GM13977 (cell line): ENCODE measurements at regions not wholly inside any gene's neighbourhood (a gene's known extent, or its start where the extent isn't known, plus 50 kb on each side); places are given as distances from the start of the nearest gene placed in this dataset.
"Not testable (repeated sequence)": the region's sequence is repeated elsewhere in the genome, so short reads cannot be mapped to it uniquely, and the experiment has no call there.

Source experiments
- DNase-seq: peaks from one replicate; pipeline ENCODE4 v3.0.0; 2012; ENCODE audit warnings: low spot score
- in situ Hi-C: fragments of 300-500 bp; cut with MboI; formaldehyde crosslinking; loops from one replicate; pipeline ENCODE4 v1.12.0; 2022; ENCODE audit warnings: low sequenced_read_pairs, low pct_unique_long_range_greater_than_20kb, mixed read lengths, inconsistent platforms; ENCODE audit not compliant: unreplicated experiment
- TF ChIP-seq, protein P1 (sequence below): IDR thresholded peaks from 2 replicates; pipeline ENCODE4 v1.5.1; 2012; ENCODE audit warnings: mild to moderate bottlenecking, control low read depth; ENCODE audit not compliant: insufficient read depth; ENCODE audit errors: extremely low read depth, missing control alignments

- in situ Hi-C loops: no loop called here
- TF ChIP-seq, protein P1, sequence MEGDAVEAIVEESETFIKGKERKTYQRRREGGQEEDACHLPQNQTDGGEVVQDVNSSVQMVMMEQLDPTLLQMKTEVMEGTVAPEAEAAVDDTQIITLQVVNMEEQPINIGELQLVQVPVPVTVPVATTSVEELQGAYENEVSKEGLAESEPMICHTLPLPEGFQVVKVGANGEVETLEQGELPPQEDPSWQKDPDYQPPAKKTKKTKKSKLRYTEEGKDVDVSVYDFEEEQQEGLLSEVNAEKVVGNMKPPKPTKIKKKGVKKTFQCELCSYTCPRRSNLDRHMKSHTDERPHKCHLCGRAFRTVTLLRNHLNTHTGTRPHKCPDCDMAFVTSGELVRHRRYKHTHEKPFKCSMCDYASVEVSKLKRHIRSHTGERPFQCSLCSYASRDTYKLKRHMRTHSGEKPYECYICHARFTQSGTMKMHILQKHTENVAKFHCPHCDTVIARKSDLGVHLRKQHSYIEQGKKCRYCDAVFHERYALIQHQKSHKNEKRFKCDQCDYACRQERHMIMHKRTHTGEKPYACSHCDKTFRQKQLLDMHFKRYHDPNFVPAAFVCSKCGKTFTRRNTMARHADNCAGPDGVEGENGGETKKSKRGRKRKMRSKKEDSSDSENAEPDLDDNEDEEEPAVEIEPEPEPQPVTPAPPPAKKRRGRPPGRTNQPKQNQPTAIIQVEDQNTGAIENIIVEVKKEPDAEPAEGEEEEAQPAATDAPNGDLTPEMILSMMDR: no peak
- DNase-seq: no peak
Observed at GRCh38 chr14:30389134-30389876, 169.7 kb upstream of the G2E3 start.

GRCh38 chr14:30389877-30390385, 169.0 kb upstream of the G2E3 start:
- no peak for DNase-seq
- TF ChIP-seq, protein P1: no peak
- in situ Hi-C loops: no loop called here

DNA sequence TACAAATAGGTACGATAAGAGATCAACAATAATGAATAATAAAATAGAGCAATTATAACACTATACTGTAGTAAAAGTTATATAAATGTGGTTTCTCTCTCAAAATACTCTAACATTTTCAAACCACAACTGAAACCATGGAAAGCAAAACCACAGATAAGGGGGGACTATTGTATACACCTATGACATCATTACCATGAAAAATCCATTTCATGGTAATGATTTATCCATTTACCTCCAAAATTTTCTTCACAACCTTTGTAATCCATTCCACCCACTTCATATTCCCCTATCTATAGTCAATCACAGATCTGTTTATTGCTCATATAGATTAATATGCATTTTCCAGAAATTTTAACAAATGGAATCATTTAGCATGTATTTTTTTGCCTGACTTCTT, 163.9 kb upstream of the G2E3 start:
- in situ Hi-C loops: no loop called here
- TF ChIP-seq, protein P1: no peak
- no peak for DNase-seq

DNA sequence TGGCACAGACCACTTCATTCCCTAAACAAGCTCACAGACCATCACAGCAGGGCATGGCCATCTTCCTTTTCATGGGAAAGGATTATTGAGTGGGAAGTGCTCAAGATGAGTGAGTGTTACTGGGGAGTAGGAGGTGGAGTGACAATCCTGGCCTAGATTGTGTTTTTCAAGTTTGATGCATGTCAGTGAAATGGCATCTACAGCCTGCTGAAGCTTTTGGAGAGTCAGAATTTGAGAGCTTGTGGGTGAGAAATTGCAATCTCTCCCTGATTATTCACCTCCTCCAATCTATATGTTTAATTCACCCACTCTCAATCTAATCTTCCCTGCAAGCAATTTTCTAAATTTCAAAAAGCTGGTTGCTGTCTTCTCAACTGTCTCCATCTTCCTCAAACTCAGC, 156.1 kb upstream of the G2E3 start:
- TF ChIP-seq, protein P1: no peak
- in situ Hi-C loops: no loop called here
- DNase-seq: no peak

GRCh38 chr14:30403791-30404190, 155.2 kb upstream of the G2E3 start:
- in situ Hi-C loops: no loop called here
- TF ChIP-seq, protein P1: no peak
- DNase-seq: no peak

GRCh38 chr14:30409508-30410015, 149.4 kb upstream of the G2E3 start:
- in situ Hi-C loops, DNase-seq: not testable (repeated sequence)

DNA sequence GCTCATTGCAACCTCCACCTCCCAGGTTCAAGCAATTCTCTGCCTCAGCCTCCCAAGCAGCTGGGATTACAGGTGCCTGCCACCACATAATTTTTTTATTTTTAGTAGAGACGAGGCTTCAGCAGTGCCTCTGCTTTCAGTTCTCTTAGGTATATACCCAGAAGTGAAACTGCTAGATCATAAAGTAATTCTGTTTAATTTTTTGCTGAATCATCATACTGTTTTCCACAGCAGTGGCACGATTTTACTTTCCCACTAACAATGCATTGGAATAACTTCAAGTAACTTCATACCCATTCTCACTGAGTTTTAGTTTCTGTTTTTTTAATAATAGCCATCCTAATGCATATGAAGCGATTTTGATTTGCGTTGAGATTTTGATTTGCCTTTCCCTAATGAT, 148.0 kb upstream of the G2E3 start:
- in situ Hi-C loops: no loop called here
- DNase-seq: no peak
- TF ChIP-seq, protein P1: no peak

DNA sequence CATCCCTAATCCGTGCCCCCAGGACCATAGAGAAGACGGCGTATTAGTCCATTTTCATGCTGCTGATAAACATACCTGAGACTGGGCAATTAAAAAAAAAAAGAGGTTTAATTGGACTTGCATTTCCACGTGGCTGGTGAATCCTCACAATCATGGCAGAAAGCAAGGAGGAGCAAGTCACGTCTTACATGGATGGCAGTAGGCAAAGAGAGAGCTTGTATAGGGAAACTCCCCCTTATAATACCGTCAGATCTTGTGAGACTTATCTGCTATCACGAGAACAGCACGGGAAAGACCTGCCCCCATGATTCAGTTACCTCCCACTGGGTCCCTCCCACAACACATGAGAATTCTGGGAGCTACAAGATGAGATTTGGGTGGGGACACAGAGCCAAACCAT, 145.8 kb upstream of the G2E3 start:
- DNase-seq, in situ Hi-C loops: not testable (repeated sequence)
